GM12878 (cell line): ENCODE measurements at regions not wholly inside any gene's neighbourhood (a gene's known extent, or its start where the extent isn't known, plus 50 kb on each side); places are given as distances from the start of the nearest gene placed in this dataset.

Source experiments
- CHD2 ChIP-seq: IDR thresholded peaks from 2 replicates; pipeline ENCODE4 v1.6.1; 2011; ENCODE audit warnings: low read depth, low read length, improper control_type of control experiment, borderline replicate concordance
- EZH2 ChIP-seq: IDR thresholded peaks from 2 replicates; pipeline ENCODE4 v1.6.1; 2012; ENCODE audit warnings: low read depth, mild to moderate bottlenecking, control low read depth, inconsistent platforms, low read length, borderline replicate concordance; ENCODE audit not compliant: control insufficient read depth
- GABPA ChIP-seq: IDR thresholded peaks from 2 replicates; pipeline ENCODE4 v1.6.1; 2014; ENCODE audit warnings: antibody characterized with exemption, low read depth, mild to moderate bottlenecking, inconsistent platforms
- GATAD2B ChIP-seq: fragments of 450-650 bp; conservative IDR thresholded peaks from 2 replicates; pipeline ENCODE4 v1.6.1; 2017; ENCODE audit warnings: low read depth, mild to moderate bottlenecking, moderate library complexity
- HDAC2 ChIP-seq: fragments of 200-600 bp; sonication (generic); IDR thresholded peaks from 2 replicates; pipeline ENCODE4 v1.6.1; 2017
- KDM1A ChIP-seq: fragments of 200-600 bp; sonication (generic); IDR thresholded peaks from 2 replicates; pipeline ENCODE4 v1.6.1; 2016; ENCODE audit warnings: borderline replicate concordance
- MXI1 ChIP-seq: fragments of 150-350 bp; IDR thresholded peaks from 2 replicates; pipeline ENCODE4 v1.6.1; 2011; ENCODE audit warnings: low read depth, mild to moderate bottlenecking, inconsistent platforms, low read length, improper control_type of control experiment
- NR2F1 ChIP-seq: fragments of 450-650 bp; conservative IDR thresholded peaks from 2 replicates; pipeline ENCODE4 v1.6.1; 2017; ENCODE audit warnings: mild to moderate bottlenecking
- POLR2AphosphoS5 ChIP-seq: IDR thresholded peaks from 2 replicates; pipeline ENCODE4 v1.6.1; 2011; ENCODE audit warnings: mild to moderate bottlenecking, low read length, inconsistent platforms
- RAD21 ChIP-seq: IDR thresholded peaks from 2 replicates; pipeline ENCODE4 v1.6.1; 2011; ENCODE audit warnings: mild to moderate bottlenecking, low read depth, low read length, moderate library complexity; ENCODE audit not compliant: insufficient read depth
- RAD51 ChIP-seq: fragments of 450-650 bp; IDR thresholded peaks from 2 replicates; pipeline ENCODE4 v1.6.1; 2016; ENCODE audit warnings: moderate library complexity, mild to moderate bottlenecking, inconsistent platforms
- TAF1 ChIP-seq: IDR thresholded peaks from 2 replicates; pipeline ENCODE4 v1.6.1; 2011; ENCODE audit warnings: mild to moderate bottlenecking, low read depth, low read length, borderline replicate concordance
- YBX1 ChIP-seq: fragments of 450-650 bp; IDR thresholded peaks from 2 replicates; pipeline ENCODE4 v1.6.1; 2016; ENCODE audit warnings: antibody characterized with exemption
- TF ChIP-seq, protein P1 (sequence below), 3 experiments: IDR thresholded peaks in 2 of 3; conservative IDR thresholded peaks in 1 of 3; 2 replicates each; pipeline ENCODE4 v1.5.1; 2011; ENCODE audit warnings: low read depth in 3 of 3, low read length in 3 of 3, mild to moderate bottlenecking in 3 of 3, control low read depth in 2 of 3, moderate library complexity in 2 of 3, inconsistent platforms in 1 of 3, mixed read lengths in 1 of 3; ENCODE audit not compliant: control insufficient read depth in 2 of 3, insufficient read depth in 1 of 3; ENCODE audit errors: extremely low read depth in 1 of 3

GRCh38 chrX:35461164-35461563, 337.0 kb upstream of the MAGEB16 start:
- TF ChIP-seq, protein P1, sequence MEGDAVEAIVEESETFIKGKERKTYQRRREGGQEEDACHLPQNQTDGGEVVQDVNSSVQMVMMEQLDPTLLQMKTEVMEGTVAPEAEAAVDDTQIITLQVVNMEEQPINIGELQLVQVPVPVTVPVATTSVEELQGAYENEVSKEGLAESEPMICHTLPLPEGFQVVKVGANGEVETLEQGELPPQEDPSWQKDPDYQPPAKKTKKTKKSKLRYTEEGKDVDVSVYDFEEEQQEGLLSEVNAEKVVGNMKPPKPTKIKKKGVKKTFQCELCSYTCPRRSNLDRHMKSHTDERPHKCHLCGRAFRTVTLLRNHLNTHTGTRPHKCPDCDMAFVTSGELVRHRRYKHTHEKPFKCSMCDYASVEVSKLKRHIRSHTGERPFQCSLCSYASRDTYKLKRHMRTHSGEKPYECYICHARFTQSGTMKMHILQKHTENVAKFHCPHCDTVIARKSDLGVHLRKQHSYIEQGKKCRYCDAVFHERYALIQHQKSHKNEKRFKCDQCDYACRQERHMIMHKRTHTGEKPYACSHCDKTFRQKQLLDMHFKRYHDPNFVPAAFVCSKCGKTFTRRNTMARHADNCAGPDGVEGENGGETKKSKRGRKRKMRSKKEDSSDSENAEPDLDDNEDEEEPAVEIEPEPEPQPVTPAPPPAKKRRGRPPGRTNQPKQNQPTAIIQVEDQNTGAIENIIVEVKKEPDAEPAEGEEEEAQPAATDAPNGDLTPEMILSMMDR (IDR thresholded peaks at IDR 0.05 in 2 of 3, conservative IDR thresholded peaks at IDR 0.05 in 1 of 3; ENCODE audit: control insufficient read depth in 2 of 3, extremely low read depth in 1 of 3, insufficient read depth in 1 of 3, low read depth in 3 of 3, low read length in 3 of 3), result no peak
- no peak for TF ChIP-seq NR2F1
- no peak for TF ChIP-seq TAF1
- TF ChIP-seq GABPA, result no peak
- TF ChIP-seq CHD2, result no peak
- TF ChIP-seq POLR2AphosphoS5, result no peak
- no peak for TF ChIP-seq RAD21
- TF ChIP-seq EZH2, result no peak
- TF ChIP-seq RAD51, result no peak
- no peak for TF ChIP-seq KDM1A
- no peak for TF ChIP-seq GATAD2B
- no peak for TF ChIP-seq YBX1
- no peak for TF ChIP-seq MXI1
- no peak for TF ChIP-seq HDAC2
